Neural crest cell (in vitro differentiated cells): ENCODE measurements at regions not wholly inside any gene's neighbourhood (a gene's known extent, or its start where the extent isn't known, plus 50 kb on each side); places are given as distances from the start of the nearest gene placed in this dataset.

Experiments used
- DNase-seq: peaks from one replicate; pipeline ENCODE4 v3.0.0; 2021; ENCODE audit warnings: low read depth, mixed read lengths, low spot score
- H3K27ac Mint-ChIP-seq: one replicate; pipeline ENCODE4 v1.8.0; 2021; ENCODE audit warnings: mild to moderate bottlenecking, mixed read lengths; ENCODE audit not compliant: unreplicated experiment
- H3K27me3 Mint-ChIP-seq: 2 replicates; pipeline ENCODE4 v1.8.0; 2021; ENCODE audit warnings: low read depth, mild to moderate bottlenecking, mixed read lengths
- H3K36me3 Mint-ChIP-seq: 2 replicates; pipeline ENCODE4 v1.8.0; 2021; ENCODE audit warnings: low read depth, mild to moderate bottlenecking, mixed read lengths
- H3K4me1 Mint-ChIP-seq: 2 replicates; pipeline ENCODE4 v1.8.0; 2021; ENCODE audit warnings: mixed read lengths
- H3K4me3 Mint-ChIP-seq: one replicate; pipeline ENCODE4 v1.8.0; 2021; ENCODE audit warnings: mild to moderate bottlenecking, mixed read lengths
- H3K9me3 Mint-ChIP-seq: 2 replicates; pipeline ENCODE4 v1.8.0; 2021; ENCODE audit warnings: mixed read lengths
- CTCF ChIP-seq: fragments of 200-600 bp; sonication (generic); conservative IDR thresholded peaks from 2 replicates; pipeline ENCODE4 v1.5.0; 2021; ENCODE audit warnings: antibody characterized with exemption, mild to moderate bottlenecking

GRCh38 chr2:43000242-43001054, 208.1 kb upstream of the HAAO start:
- H3K9me3 Mint-ChIP-seq, result peaks cover 3% of the 10 kb centered on the region
- H3K4me1 Mint-ChIP-seq, result peaks cover 34% of the 10 kb centered on the region
- no peaks in the 10 kb centered on the region for H3K36me3 Mint-ChIP-seq
- TF ChIP-seq CTCF, result no peak
- peak overlapping the region; percentile 98 for H3K27ac Mint-ChIP-seq
- peak; percentile 61 for DNase-seq
- H3K4me3 Mint-ChIP-seq, result peak overlapping the region; percentile 49
- no peaks in the 10 kb centered on the region for H3K27me3 Mint-ChIP-seq

- no peaks in the 10 kb centered on the region for H3K36me3 Mint-ChIP-seq
- H3K9me3 Mint-ChIP-seq, result peaks cover 3% of the 10 kb centered on the region
- no peak for DNase-seq
- TF ChIP-seq CTCF, result no peak
- peaks cover 29% of the 10 kb centered on the region for H3K4me1 Mint-ChIP-seq
- H3K27ac Mint-ChIP-seq, result peak overlapping the region; percentile 98
- no peak overlapping the region for H3K4me3 Mint-ChIP-seq
- H3K27me3 Mint-ChIP-seq, result no peaks in the 10 kb centered on the region
Measured at GRCh38 chr2:42999856-43000241, 207.5 kb upstream of the HAAO start.

GRCh38 chr2:42999391-42999841, 207.0 kb upstream of the HAAO start:
- Mint-ChIP-seq H3K27me3 (no peaks in the 10 kb centered on the region), H3K27ac (no peak overlapping the region)
- no peak for DNase-seq

GRCh38 chr2:42998721-42999120, 206.3 kb upstream of the HAAO start:
- no peak for DNase-seq
- no peak overlapping the region for H3K27ac Mint-ChIP-seq
- H3K27me3 Mint-ChIP-seq, result no peaks in the 10 kb centered on the region
- peaks cover 23% of the 10 kb centered on the region for H3K4me1 Mint-ChIP-seq
- no peaks in the 10 kb centered on the region for H3K36me3 Mint-ChIP-seq
- no peak for TF ChIP-seq CTCF
- no peak overlapping the region for H3K4me3 Mint-ChIP-seq
- peaks cover 3% of the 10 kb centered on the region for H3K9me3 Mint-ChIP-seq

More at GRCh38 chr2:42999391-42999841, 207.0 kb upstream of the HAAO start:
- Mint-ChIP-seq H3K9me3 (peaks cover 3% of the 10 kb centered on the region), H3K36me3 (no peaks in the 10 kb centered on the region), H3K4me3 (no peak overlapping the region), H3K4me1 (peaks cover 24% of the 10 kb centered on the region)
- no peak for TF ChIP-seq CTCF

GRCh38 chr2:42996528-42996927, 204.1 kb upstream of the HAAO start:
- Mint-ChIP-seq H3K36me3 (no peaks in the 10 kb centered on the region), H3K27ac (no peak overlapping the region), H3K4me3 (no peak overlapping the region), H3K27me3 (no peaks in the 10 kb centered on the region), H3K9me3 (peaks cover 3% of the 10 kb centered on the region), H3K4me1 (peaks cover 16% of the 10 kb centered on the region)
- TF ChIP-seq CTCF, result no peak
- no peak for DNase-seq
